ENCODE measurements at regions not wholly inside any gene's neighbourhood (a gene's known extent, or its start where the extent isn't known, plus 50 kb on each side); places are given as distances from the start of the nearest gene placed in this dataset.

DNA sequence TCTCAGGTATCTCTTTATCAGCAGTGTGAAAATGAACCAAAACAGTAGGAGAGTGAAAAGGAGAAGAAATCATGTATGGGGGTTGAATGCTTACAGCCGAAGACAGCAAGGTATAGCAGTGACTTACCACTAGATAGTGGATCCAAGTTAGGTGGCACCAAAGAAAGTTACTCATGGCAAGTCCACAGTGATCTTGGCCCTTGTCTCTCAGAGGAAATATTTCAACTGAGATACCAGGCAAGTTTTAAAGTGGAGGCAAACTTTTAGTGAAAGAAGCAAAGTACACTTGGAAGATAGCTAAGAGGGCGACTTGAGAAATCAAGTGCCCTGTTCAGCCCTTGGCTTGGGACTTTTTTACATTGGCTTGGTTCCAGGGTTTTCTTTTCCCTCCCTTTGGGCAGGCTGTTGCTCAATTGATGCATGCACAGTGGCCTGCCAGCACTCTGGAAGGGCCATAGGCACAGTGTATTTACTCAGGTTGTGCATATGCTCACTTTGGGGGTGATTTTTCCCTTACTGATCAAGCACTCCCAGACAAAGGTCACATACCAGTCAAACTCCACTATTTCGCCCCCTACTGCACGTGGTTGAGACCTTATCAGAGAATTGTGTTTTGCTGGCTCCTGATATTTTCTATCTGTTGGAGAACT, 329.5 kb upstream of the KHDRBS2 start:
- Histone ChIP-seq H3K36me3 (no peaks in the 10 kb centered on the region), H3K4me3 (no peak overlapping the region), H3K4me1 (peaks cover 0 to 5% of the 10 kb centered on the region in 2 donors), H3K9me3 (peaks cover 0 to 19% of the 10 kb centered on the region in 2 donors), H3K27ac (peak overlapping the region; percentile 10), H3K27me3 (no peaks in the 10 kb centered on the region)
- TF ChIP-seq, protein P1, sequence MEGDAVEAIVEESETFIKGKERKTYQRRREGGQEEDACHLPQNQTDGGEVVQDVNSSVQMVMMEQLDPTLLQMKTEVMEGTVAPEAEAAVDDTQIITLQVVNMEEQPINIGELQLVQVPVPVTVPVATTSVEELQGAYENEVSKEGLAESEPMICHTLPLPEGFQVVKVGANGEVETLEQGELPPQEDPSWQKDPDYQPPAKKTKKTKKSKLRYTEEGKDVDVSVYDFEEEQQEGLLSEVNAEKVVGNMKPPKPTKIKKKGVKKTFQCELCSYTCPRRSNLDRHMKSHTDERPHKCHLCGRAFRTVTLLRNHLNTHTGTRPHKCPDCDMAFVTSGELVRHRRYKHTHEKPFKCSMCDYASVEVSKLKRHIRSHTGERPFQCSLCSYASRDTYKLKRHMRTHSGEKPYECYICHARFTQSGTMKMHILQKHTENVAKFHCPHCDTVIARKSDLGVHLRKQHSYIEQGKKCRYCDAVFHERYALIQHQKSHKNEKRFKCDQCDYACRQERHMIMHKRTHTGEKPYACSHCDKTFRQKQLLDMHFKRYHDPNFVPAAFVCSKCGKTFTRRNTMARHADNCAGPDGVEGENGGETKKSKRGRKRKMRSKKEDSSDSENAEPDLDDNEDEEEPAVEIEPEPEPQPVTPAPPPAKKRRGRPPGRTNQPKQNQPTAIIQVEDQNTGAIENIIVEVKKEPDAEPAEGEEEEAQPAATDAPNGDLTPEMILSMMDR (IDR thresholded peaks at IDR 0.05): no peak
- DNase-seq: peak in 3 of 4 donors; percentile 11 to 66 (median 56)
- intact Hi-C loops (cut with DNase I): no loop called here
- peak; percentile 88 for ATAC-seq

DNA sequence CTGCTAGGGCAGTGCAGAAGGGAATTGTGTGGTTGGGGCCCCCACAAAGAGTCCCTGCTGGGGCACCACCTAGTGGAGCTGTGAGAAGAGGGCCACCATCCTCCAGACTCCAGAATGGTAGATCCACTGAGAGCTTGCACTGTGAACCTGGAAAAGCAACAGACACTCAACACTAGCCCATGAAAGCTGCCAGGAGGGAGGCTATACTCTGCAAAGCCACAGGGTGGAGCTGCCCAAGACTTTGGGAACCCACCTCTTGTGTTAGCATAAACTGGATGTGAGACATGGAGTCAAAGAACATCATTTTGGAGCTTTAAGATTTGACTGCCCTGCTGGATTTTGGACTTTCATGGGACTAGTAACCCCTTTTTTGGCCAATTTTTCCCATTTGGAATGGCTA, 328.4 kb upstream of the KHDRBS2 start:
- intact Hi-C loops (cut with DNase I): no loop called here
- peaks cover 0 to 5% of the 10 kb centered on the region in 2 donors for H3K4me1 ChIP-seq
- no peak for ATAC-seq
- no peak overlapping the region for H3K4me3 ChIP-seq
- peaks cover 0 to 24% of the 10 kb centered on the region in 2 donors for H3K9me3 ChIP-seq
- H3K27me3 ChIP-seq: no peaks in the 10 kb centered on the region
- no peak for DNase-seq
- TF ChIP-seq, protein P1 (IDR thresholded peaks at IDR 0.05): no peak
- H3K27ac ChIP-seq: no peak overlapping the region
- no peaks in the 10 kb centered on the region for H3K36me3 ChIP-seq

DNA sequence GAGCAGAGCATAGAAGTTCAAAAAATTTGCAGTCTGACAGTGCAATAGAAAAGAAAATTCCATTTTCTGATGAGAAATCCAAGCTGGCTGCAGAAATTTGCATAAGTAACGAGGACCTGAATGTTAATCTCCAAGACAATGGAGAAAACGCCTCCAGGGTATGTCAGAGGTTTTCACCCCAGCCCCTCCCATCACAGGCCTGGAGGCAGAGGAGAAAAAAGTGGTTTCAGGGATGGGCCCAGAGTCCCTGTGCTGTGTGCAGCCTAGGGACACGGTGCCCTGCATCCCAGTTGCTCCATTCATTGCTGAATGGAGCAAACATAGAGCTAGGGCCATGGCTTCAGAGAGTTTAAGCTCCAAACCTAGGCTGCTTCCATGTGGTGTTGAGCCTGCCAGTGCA, 327.9 kb upstream of the KHDRBS2 start:
- H3K27me3 ChIP-seq: no peaks in the 10 kb centered on the region
- H3K36me3 ChIP-seq: no peaks in the 10 kb centered on the region
- no peak overlapping the region for H3K27ac ChIP-seq
- H3K9me3 ChIP-seq: peaks cover 0 to 26% of the 10 kb centered on the region in 2 donors
- no peak for DNase-seq
- no peak overlapping the region for H3K4me3 ChIP-seq
- TF ChIP-seq, protein P1 (IDR thresholded peaks at IDR 0.05): no peak
- intact Hi-C loops (cut with DNase I): no loop called here
- ATAC-seq: no peak
- peaks cover 0 to 5% of the 10 kb centered on the region in 2 donors for H3K4me1 ChIP-seq

DNA sequence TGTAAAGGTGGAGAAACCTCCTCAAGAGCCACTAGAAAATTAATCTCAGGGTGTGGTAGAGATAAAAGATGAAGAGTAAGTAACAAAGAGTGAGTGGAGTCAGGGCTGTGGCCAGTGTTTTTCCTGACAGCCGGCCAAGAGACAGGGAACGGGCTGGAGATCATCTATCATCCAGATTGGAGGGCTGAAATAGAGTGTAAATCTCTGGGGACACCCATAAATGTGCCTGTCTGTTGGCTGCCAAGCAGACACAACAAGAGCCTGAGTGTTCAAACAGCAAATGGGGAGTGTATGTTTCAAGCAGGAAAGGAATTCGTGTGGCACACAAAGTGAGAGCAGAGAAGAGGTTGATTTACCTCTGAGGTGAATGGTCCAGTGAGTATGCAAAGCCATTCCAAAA, 326.4 kb upstream of the KHDRBS2 start:
- Histone ChIP-seq H3K27ac (no peak overlapping the region), H3K4me3 (no peak overlapping the region), H3K27me3 (no peaks in the 10 kb centered on the region), H3K4me1 (peaks cover 0 to 5% of the 10 kb centered on the region in 2 donors), H3K9me3 (peaks cover 0 to 26% of the 10 kb centered on the region in 2 donors), H3K36me3 (no peaks in the 10 kb centered on the region)
- TF ChIP-seq, protein P1 (IDR thresholded peaks at IDR 0.05): no peak
- ATAC-seq (peak; percentile 55), DNase-seq (no peak)
- intact Hi-C loops (cut with DNase I): no loop called here

DNA sequence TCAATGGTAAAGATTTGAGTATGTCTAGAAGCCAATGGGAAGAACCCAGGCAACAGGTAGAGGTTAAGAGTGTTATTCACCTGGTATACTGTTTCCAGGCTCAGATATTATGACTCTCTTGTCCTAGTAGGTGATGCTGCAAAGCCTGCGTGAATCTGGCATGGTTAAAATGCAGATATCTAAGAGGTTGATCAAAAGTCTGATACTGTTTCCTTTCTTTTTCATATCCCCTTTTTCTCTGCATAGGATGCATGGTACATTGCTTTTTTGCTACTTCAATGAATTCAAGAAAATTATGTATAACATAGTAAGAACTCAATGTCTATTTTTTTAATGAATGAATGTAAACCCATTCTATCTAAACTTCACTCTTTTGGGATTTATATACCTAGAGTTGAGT, 284.3 kb upstream of the KHDRBS2 start:
- no peak overlapping the region for H3K27ac ChIP-seq
- TF ChIP-seq, protein P1 (IDR thresholded peaks at IDR 0.05): no peak
- no peak overlapping the region for H3K4me3 ChIP-seq
- ATAC-seq (no peak), DNase-seq (no peak)
- intact Hi-C loops (cut with DNase I): no loop called here
- H3K27me3 ChIP-seq: no peaks in the 10 kb centered on the region
- H3K36me3 ChIP-seq: no peaks in the 10 kb centered on the region
- H3K9me3 ChIP-seq: no peaks in the 10 kb centered on the region
- H3K4me1 ChIP-seq: no peaks in the 10 kb centered on the region

All from left lung (tissue), 4 donors.